Kidney epithelial cell (primary cell): ENCODE measurements at regions not wholly inside any gene's neighbourhood (a gene's known extent, or its start where the extent isn't known, plus 50 kb on each side); places are given as distances from the start of the nearest gene placed in this dataset.

Experiments
- DNase-seq: peaks from one replicate; pipeline ENCODE4 v3.0.0-alpha.2; 2010; ENCODE audit warnings: low read depth
- H3K27me3 ChIP-seq: 2 replicates; pipeline ENCODE4 v1.6.0; 2011; ENCODE audit warnings: low read length; ENCODE audit not compliant: control insufficient read depth, insufficient read depth
- H3K36me3 ChIP-seq: 2 replicates; pipeline ENCODE4 v1.5.1; 2011; ENCODE audit warnings: low read length; ENCODE audit not compliant: control insufficient read depth, insufficient read depth
- H3K4me3 ChIP-seq: 2 replicates; pipeline ENCODE4 v1.5.1; 2011; ENCODE audit warnings: low read depth, mild to moderate bottlenecking, control low read depth, low read length
- TF ChIP-seq, protein P1 (sequence below): IDR thresholded peaks from 2 replicates; pipeline ENCODE4 v1.5.1; 2011; ENCODE audit warnings: mild to moderate bottlenecking, moderate library complexity, low read length, control low read depth, inconsistent platforms; ENCODE audit not compliant: insufficient read depth, poor library complexity, severe bottlenecking

DNA sequence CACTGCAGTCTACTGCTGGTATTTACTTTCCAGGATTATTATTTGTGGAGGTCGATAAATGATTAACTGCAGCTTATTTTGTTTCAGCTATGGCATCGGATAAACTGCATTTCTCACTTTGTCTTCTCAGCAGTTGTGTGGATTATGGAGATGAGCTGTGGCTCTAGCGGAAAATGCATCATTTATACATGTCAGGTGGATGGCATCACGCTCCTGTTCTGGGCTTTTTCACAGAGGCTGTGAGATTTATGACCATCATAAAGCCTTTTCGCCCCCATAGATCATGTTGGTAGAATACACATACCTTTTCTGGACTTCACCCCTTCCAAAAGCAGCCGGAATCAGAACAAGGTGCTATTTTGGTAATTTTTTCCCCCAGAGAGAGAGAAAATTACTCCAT, 118.8 kb upstream of the MAGEB18 start:
- no peak for DNase-seq
- TF ChIP-seq, protein P1, sequence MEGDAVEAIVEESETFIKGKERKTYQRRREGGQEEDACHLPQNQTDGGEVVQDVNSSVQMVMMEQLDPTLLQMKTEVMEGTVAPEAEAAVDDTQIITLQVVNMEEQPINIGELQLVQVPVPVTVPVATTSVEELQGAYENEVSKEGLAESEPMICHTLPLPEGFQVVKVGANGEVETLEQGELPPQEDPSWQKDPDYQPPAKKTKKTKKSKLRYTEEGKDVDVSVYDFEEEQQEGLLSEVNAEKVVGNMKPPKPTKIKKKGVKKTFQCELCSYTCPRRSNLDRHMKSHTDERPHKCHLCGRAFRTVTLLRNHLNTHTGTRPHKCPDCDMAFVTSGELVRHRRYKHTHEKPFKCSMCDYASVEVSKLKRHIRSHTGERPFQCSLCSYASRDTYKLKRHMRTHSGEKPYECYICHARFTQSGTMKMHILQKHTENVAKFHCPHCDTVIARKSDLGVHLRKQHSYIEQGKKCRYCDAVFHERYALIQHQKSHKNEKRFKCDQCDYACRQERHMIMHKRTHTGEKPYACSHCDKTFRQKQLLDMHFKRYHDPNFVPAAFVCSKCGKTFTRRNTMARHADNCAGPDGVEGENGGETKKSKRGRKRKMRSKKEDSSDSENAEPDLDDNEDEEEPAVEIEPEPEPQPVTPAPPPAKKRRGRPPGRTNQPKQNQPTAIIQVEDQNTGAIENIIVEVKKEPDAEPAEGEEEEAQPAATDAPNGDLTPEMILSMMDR = no peak
- H3K27me3 ChIP-seq = no peaks in the 10 kb centered on the region
- no peaks in the 10 kb centered on the region for H3K36me3 ChIP-seq
- no peak overlapping the region for H3K4me3 ChIP-seq

DNA sequence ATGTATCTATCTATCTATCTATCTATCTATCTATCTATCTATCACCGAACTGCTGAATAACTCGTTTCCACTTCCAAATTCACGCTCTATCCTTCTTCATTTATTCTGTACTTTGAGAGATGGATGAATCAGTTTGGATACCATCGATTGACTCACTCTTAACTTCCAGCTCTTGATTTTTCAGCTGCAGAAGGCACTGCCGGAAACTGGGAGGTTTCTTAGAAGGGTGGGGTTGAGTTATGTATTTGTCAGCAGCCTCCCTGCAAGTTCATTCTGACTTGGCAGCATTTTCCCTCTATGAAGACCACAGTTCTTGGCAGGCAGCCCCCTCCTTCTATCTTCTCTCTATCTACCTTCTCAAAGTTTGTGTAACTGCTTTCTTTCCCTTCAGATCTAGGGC, 112.0 kb upstream of the MAGEB18 start:
- Histone ChIP-seq H3K36me3 (no peaks in the 10 kb centered on the region), H3K27me3 (no peaks in the 10 kb centered on the region), H3K4me3 (no peak overlapping the region)
- no peak for DNase-seq
- TF ChIP-seq, protein P1 = no peak

DNA sequence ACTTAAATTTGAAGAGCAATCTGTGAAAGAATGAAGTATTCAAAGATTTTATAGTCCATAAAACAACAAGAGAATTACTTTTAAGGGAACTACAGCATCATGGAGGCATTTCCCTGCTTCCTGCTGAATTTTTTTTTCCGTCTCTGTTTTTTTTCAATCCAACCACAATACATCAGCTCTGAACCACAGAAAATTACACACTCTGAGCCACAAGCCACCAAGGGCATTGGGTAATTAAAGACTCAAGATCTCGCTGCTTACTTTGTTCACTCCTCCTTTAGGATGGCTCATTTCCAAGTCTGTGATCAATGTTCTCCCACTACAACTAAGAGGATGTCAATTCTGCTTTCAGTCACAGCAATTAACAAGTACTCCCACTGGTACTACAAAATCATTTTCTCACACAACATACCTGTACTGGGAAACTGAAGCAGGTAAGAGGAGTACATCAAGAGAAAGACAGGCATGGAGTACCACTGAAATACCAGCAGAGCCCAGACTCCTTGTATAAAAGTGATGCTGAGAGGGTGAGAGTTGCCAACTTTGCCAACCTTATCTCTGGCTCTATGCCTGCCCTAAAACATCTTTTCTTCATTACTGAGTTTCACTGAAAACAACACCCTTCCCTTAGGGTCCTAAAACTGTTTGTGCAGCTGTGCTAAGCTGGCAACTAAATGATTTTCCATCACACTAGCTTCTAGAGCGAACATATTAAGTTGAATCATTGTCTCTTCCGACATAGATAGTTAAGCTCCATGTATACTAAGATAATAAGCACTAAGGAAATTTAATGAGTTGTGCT, 105.8 kb upstream of the MAGEB18 start:
- no peaks in the 10 kb centered on the region for H3K36me3 ChIP-seq
- no peak overlapping the region for H3K4me3 ChIP-seq
- DNase-seq = peak; percentile 19
- TF ChIP-seq, protein P1 = no peak
- no peaks in the 10 kb centered on the region for H3K27me3 ChIP-seq

DNA sequence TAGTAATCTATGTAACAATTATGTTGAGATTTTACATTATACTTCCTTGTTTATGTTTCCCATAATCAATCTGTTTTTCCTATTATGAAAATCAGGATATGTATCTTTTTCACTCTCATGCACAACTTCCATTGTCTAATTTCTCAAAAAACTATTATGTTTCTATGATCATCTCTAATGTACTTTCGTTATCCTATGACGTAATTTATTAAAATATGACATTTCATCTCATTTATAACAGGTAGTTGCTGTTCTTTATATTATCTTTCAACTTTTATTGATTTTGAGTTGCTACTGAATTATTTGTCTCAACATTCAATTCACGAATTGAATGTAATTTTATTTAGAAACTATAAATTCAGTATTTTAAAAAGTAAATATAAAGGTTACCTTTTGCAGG, 100.8 kb upstream of the MAGEB18 start:
- no peaks in the 10 kb centered on the region for H3K27me3 ChIP-seq
- H3K4me3 ChIP-seq = no peak overlapping the region
- TF ChIP-seq, protein P1 = no peak
- no peaks in the 10 kb centered on the region for H3K36me3 ChIP-seq
- no peak for DNase-seq

DNA sequence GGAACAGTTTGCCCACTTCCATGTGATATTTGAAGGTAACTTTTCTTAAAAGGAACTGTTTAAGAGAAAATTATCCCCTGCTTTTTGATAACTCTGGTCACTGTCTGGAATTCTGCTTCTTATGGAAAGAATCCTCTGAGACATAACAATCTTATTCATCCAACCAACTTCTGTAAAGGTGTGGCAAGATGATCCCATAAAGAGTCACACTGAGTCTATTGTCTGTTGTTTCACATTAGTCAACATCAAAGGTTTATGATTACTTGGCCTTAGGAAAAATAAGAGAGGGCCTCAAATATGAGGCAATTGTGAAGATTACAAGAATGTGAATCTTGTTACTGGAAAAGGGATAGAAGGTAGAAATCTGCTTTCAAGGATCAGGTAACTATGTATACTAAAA, 88.0 kb upstream of the MAGEB18 start:
- no peak for DNase-seq
- TF ChIP-seq, protein P1 = no peak
- H3K4me3 ChIP-seq = no peak overlapping the region
- no peaks in the 10 kb centered on the region for H3K27me3 ChIP-seq
- no peaks in the 10 kb centered on the region for H3K36me3 ChIP-seq

DNA sequence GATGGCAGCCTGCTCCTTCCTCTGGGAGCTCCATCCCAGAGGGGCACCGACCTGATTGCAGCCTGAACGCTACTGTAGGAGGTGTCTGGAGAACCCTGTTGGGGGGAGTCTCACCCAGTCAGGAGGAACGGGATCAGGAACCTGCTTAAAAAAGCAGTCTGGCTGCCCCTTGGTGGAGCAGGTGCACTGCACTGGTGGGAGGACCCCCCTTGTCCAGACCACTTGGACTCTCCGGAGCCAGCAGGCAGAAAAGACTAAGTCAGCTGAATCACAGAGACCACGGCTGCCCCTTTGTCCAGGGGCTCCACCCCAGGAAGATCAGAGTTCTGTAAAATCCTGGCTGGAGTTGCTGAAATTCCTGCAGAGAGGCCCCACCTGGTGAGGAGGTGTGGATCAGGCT, 67.3 kb upstream of the MAGEB18 start:
- Histone ChIP-seq H3K27me3 (no peaks in the 10 kb centered on the region), H3K36me3 (no peaks in the 10 kb centered on the region), H3K4me3 (no peak overlapping the region)
- DNase-seq = no peak
- TF ChIP-seq, protein P1 = no peak
